Head of caudate nucleus (tissue), 42 donors: ENCODE measurements at regions not wholly inside any gene's neighbourhood (a gene's known extent, or its start where the extent isn't known, plus 50 kb on each side); places are given as distances from the start of the nearest gene placed in this dataset.

Experiments
- DNase-seq, 42 donors: peaks; one replicate each; pipeline versions ENCODE4 v3.0.0 to v3.0.0-alpha.2; 2020 to 2021; ENCODE audit warnings: mixed read lengths in 7 of 42
- intact Hi-C: fragments of 100-400 bp; cut with DNase I; formaldehyde crosslinking; loops from one replicate; pipeline ENCODE4 v1.15.0; 2022

GRCh38 chr7:31190906-31191305, 138.8 kb downstream of the ADCYAP1R1 start:
- intact Hi-C loops, result no loop called here
- DNase-seq, result no peak

GRCh38 chr7:31186202-31186601, 134.1 kb downstream of the ADCYAP1R1 start:
- intact Hi-C loops, result no loop called here
- DNase-seq, result no peak

- DNase-seq, result no peak
- intact Hi-C loops, result no loop called here
Observed at GRCh38 chr7:31175672-31176071, 123.6 kb downstream of the ADCYAP1R1 start.

DNA sequence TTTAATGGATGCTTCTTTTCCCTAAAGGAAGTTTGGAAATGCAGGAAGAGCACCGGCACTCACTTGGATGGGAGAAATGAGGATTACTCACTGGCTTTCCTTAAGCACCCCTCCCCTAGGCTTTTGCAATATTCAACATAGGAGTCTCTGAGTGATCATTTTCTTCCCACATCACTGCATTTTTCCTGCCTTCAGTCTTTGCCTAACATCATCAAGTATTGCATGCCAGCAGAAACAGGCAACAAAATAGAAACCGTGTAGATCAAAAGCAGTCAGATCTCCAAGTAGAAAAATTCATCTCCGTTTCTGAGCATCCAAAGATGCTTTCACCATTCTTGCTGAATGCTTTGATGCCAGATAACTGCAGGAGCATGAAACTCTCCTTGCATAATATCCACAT, 119.9 kb downstream of the ADCYAP1R1 start:
- peak in 5 of 42 donors; percentile 7 to 19 (median 10) for DNase-seq
- intact Hi-C loops, result no loop called here

GRCh38 chr7:31171216-31171785, 119.2 kb downstream of the ADCYAP1R1 start:
- peak; percentile 8 to 89 (median 54) for DNase-seq
- intact Hi-C loops, result no loop called here
